Choroid plexus epithelial cell (primary cell): ENCODE measurements at regions not wholly inside any gene's neighbourhood (a gene's known extent, or its start where the extent isn't known, plus 50 kb on each side); places are given as distances from the start of the nearest gene placed in this dataset.

Experiments
- DNase-seq: peaks from one replicate; pipeline ENCODE4 v3.0.0-alpha.2; 2010; ENCODE audit warnings: low read depth
- H3K4me3 ChIP-seq: 2 replicates; pipeline ENCODE4 v1.5.1; 2011; ENCODE audit warnings: low read depth, mild to moderate bottlenecking, control low read depth, low read length, moderate library complexity
- CTCF ChIP-seq: conservative IDR thresholded peaks from 2 replicates; pipeline ENCODE4 v1.5.1; 2011; ENCODE audit warnings: low read depth, mild to moderate bottlenecking, control low read depth, inconsistent platforms, low read length, moderate library complexity

GRCh38 chr20:11436113-11436905 is 481.4 kb upstream of the BTBD3 start:
- no peak for TF ChIP-seq CTCF
- no peak for DNase-seq
- H3K4me3 ChIP-seq: no peak overlapping the region

- no peak for DNase-seq
- TF ChIP-seq CTCF: no peak
- no peak overlapping the region for H3K4me3 ChIP-seq
Observed at GRCh38 chr20:11437090-11437489, 480.6 kb upstream of the BTBD3 start.

- DNase-seq: no peak
- no peak for TF ChIP-seq CTCF
- no peak overlapping the region for H3K4me3 ChIP-seq
Observed at GRCh38 chr20:11437611-11438380, 479.9 kb upstream of the BTBD3 start.

- no peak for TF ChIP-seq CTCF
- H3K4me3 ChIP-seq: no peak overlapping the region
- DNase-seq: no peak
Observed at GRCh38 chr20:11438412-11438811, 479.3 kb upstream of the BTBD3 start.

- no peak for DNase-seq
- TF ChIP-seq CTCF: no peak
- H3K4me3 ChIP-seq: no peak overlapping the region
Observed at GRCh38 chr20:11443382-11444119, 474.1 kb upstream of the BTBD3 start.

GRCh38 chr20:11445161-11445560 is 472.5 kb upstream of the BTBD3 start:
- H3K4me3 ChIP-seq: no peak overlapping the region
- no peak for TF ChIP-seq CTCF
- no peak for DNase-seq
